ENCODE measurements at regions not wholly inside any gene's neighbourhood (a gene's known extent, or its start where the extent isn't known, plus 50 kb on each side); places are given as distances from the start of the nearest gene placed in this dataset.
"Not testable (repeated sequence)": the region's sequence is repeated elsewhere in the genome, so short reads cannot be mapped to it uniquely, and the experiment has no call there.

- TF ChIP-seq CTCF (IDR thresholded peaks at IDR 0.05) (no peak), POLR2A (IDR thresholded peaks at IDR 0.05) (no peak)
- H3K4me3 ChIP-seq = no peak overlapping the region
- 98 to 100% methylated on average over 6 to 17 of the region's 27 CpGs for WGBS, 2 donors
- intact Hi-C loops (cut with DNase I; ENCODE audit: low total_unique reads) = no loop called here
- H3K27me3 ChIP-seq = no peaks in the 10 kb centered on the region
- H3K36me3 ChIP-seq (ENCODE audit: low read depth, missing control alignments) = no peaks in the 10 kb centered on the region
- no peak overlapping the region for H3K27ac ChIP-seq
- no peaks in the 10 kb centered on the region for H3K4me1 ChIP-seq
- no peak for DNase-seq
- no peaks in the 10 kb centered on the region for H3K9me3 ChIP-seq
Measured at GRCh38 chrX:74065831-74066390, 213.4 kb upstream of the XIST start.

- Histone ChIP-seq H3K36me3 (ENCODE audit: low read depth, missing control alignments) (no peaks in the 10 kb centered on the region), H3K4me1 (no peaks in the 10 kb centered on the region), H3K27ac (no peak overlapping the region), H3K27me3 (no peaks in the 10 kb centered on the region), H3K9me3 (no peaks in the 10 kb centered on the region), H3K4me3 (no peak overlapping the region)
- intact Hi-C loops (cut with DNase I; ENCODE audit: low total_unique reads) = no loop called here
- no peak for DNase-seq
- WGBS, 2 donors = 88 to 93% methylated on average over 1 of the region's 1 CpG
- TF ChIP-seq POLR2A (IDR thresholded peaks at IDR 0.05) (no peak), CTCF (IDR thresholded peaks at IDR 0.05) (no peak)
Measured at GRCh38 chrX:74063426-74064155, 211.1 kb upstream of the XIST start.

- H3K27me3 ChIP-seq = no peaks in the 10 kb centered on the region
- intact Hi-C loops (cut with DNase I; ENCODE audit: low total_unique reads) = no loop called here
- no peak overlapping the region for H3K4me3 ChIP-seq
- no peak for TF ChIP-seq CTCF (IDR thresholded peaks at IDR 0.05)
- no peak for TF ChIP-seq POLR2A (IDR thresholded peaks at IDR 0.05)
- H3K27ac ChIP-seq = no peak overlapping the region
- no peak for DNase-seq
- no peaks in the 10 kb centered on the region for H3K36me3 ChIP-seq (ENCODE audit: low read depth, missing control alignments)
- WGBS, 2 donors = 84 to 85% methylated on average over 4 of the region's 4 CpGs
- no peaks in the 10 kb centered on the region for H3K4me1 ChIP-seq
- no peaks in the 10 kb centered on the region for H3K9me3 ChIP-seq
Measured at GRCh38 chrX:74061879-74062278, 209.4 kb upstream of the XIST start.

- H3K27me3 ChIP-seq = no peaks in the 10 kb centered on the region
- intact Hi-C loops (cut with DNase I; ENCODE audit: low total_unique reads) = no loop called here
Measured at GRCh38 chrX:74049126-74049525, 196.6 kb upstream of the XIST start.

GRCh38 chrX:74034066-74034465 lies 181.6 kb upstream of the XIST start:
- H3K27ac ChIP-seq; intact Hi-C loops (cut with DNase I; ENCODE audit: low total_unique reads); H3K36me3 ChIP-seq (ENCODE audit: low read depth, missing control alignments); H3K27me3 ChIP-seq; DNase-seq; H3K9me3 ChIP-seq; H3K4me3 ChIP-seq; H3K4me1 ChIP-seq: not testable (repeated sequence)
- WGBS, 2 donors = no CpG with 5 or more reads among the region's 1 CpG

More at GRCh38 chrX:74049126-74049525, 196.6 kb upstream of the XIST start:
- TF ChIP-seq POLR2A (IDR thresholded peaks at IDR 0.05) (no peak), CTCF (IDR thresholded peaks at IDR 0.05) (no peak)
- Histone ChIP-seq H3K4me3 (no peak overlapping the region), H3K36me3 (ENCODE audit: low read depth, missing control alignments) (no peaks in the 10 kb centered on the region), H3K27ac (no peak overlapping the region), H3K9me3 (no peaks in the 10 kb centered on the region), H3K4me1 (no peaks in the 10 kb centered on the region)
- no peak for DNase-seq

GRCh38 chrX:74031527-74031926 lies 179.0 kb upstream of the XIST start:
- H3K4me1 ChIP-seq; DNase-seq; intact Hi-C loops (cut with DNase I; ENCODE audit: low total_unique reads); H3K36me3 ChIP-seq (ENCODE audit: low read depth, missing control alignments); H3K9me3 ChIP-seq; H3K4me3 ChIP-seq; H3K27ac ChIP-seq; H3K27me3 ChIP-seq: not testable (repeated sequence)
- WGBS, 2 donors = 54 to 71% methylated on average over 1 to 7 of the region's 7 CpGs

- H3K4me1 ChIP-seq; intact Hi-C loops (cut with DNase I; ENCODE audit: low total_unique reads); H3K36me3 ChIP-seq (ENCODE audit: low read depth, missing control alignments); H3K27ac ChIP-seq; H3K27me3 ChIP-seq; DNase-seq; H3K4me3 ChIP-seq; H3K9me3 ChIP-seq: not testable (repeated sequence)
- WGBS, 2 donors = no CpG with 5 or more reads among the region's 1 CpG
Measured at GRCh38 chrX:74030766-74031165, 178.3 kb upstream of the XIST start.

- H3K36me3 ChIP-seq (ENCODE audit: low read depth, missing control alignments); H3K4me1 ChIP-seq; H3K27me3 ChIP-seq; H3K4me3 ChIP-seq; H3K9me3 ChIP-seq; DNase-seq; intact Hi-C loops (cut with DNase I; ENCODE audit: low total_unique reads); H3K27ac ChIP-seq: not testable (repeated sequence)
- 80 to 88% methylated on average over 1 to 3 of the region's 3 CpGs for WGBS, 2 donors
Measured at GRCh38 chrX:74025145-74025544, 172.6 kb upstream of the XIST start.

Measured in testis (tissue), 2 donors.